ENCODE measurements at regions not wholly inside any gene's neighbourhood (a gene's known extent, or its start where the extent isn't known, plus 50 kb on each side); places are given as distances from the start of the nearest gene placed in this dataset.
"Not testable (repeated sequence)": the region's sequence is repeated elsewhere in the genome, so short reads cannot be mapped to it uniquely, and the experiment has no call there.

GRCh38 chr2:242130682-242131081, 261.2 kb downstream of the RTP5 start:
- not testable (repeated sequence) for DNase-seq

GRCh38 chr2:242159921-242160320, 290.4 kb downstream of the RTP5 start:
- DNase-seq = not testable (repeated sequence)

GRCh38 chr2:242165115-242165514, 295.6 kb downstream of the RTP5 start:
- not testable (repeated sequence) for DNase-seq

- DNase-seq = not testable (repeated sequence)
Measured at GRCh38 chr2:242171290-242171689, 301.8 kb downstream of the RTP5 start.

All from hindlimb muscle (tissue), 1 donor.